Fibroblast of mammary gland (primary cell): ENCODE measurements at regions not wholly inside any gene's neighbourhood (a gene's known extent, or its start where the extent isn't known, plus 50 kb on each side); places are given as distances from the start of the nearest gene placed in this dataset.

Experiments
- DNase-seq: peaks from one replicate; pipeline ENCODE4 v3.0.0-alpha.2; 2010; ENCODE audit warnings: low read depth
- H3K4me3 ChIP-seq: 2 replicates; pipeline ENCODE4 v1.5.1; 2011; ENCODE audit warnings: low read depth, mild to moderate bottlenecking, low read length, moderate library complexity; ENCODE audit not compliant: control insufficient read depth
- TF ChIP-seq, protein P1 (sequence below): conservative IDR thresholded peaks from 2 replicates; pipeline ENCODE4 v1.5.1; 2011; ENCODE audit warnings: low read depth, low read length, inconsistent platforms; ENCODE audit not compliant: control insufficient read depth, insufficient read depth

DNA sequence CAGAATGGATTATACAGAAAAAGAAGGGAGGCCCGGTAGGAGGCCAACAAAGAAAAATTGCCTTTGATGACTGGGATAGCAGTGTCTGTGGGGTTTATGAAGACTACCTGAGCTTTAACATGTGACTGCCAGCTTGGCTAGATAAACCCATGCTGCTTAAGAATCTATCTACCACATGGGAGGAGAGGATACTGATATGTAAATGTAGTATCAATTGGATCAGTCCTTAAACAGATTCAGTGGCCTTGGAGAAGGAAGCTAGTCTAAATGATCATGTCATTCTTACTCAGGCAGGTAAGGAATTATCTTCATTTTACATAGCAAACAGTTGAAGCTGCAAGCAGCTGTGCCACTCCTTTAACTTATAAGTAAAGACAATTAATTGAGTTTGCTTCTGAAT is 50.0 kb upstream of the SYNPR start:
- TF ChIP-seq, protein P1, sequence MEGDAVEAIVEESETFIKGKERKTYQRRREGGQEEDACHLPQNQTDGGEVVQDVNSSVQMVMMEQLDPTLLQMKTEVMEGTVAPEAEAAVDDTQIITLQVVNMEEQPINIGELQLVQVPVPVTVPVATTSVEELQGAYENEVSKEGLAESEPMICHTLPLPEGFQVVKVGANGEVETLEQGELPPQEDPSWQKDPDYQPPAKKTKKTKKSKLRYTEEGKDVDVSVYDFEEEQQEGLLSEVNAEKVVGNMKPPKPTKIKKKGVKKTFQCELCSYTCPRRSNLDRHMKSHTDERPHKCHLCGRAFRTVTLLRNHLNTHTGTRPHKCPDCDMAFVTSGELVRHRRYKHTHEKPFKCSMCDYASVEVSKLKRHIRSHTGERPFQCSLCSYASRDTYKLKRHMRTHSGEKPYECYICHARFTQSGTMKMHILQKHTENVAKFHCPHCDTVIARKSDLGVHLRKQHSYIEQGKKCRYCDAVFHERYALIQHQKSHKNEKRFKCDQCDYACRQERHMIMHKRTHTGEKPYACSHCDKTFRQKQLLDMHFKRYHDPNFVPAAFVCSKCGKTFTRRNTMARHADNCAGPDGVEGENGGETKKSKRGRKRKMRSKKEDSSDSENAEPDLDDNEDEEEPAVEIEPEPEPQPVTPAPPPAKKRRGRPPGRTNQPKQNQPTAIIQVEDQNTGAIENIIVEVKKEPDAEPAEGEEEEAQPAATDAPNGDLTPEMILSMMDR = no peak
- DNase-seq = no peak
- H3K4me3 ChIP-seq = no peak overlapping the region
